OCI-LY3 (cell line): ENCODE measurements at regions not wholly inside any gene's neighbourhood (a gene's known extent, or its start where the extent isn't known, plus 50 kb on each side); places are given as distances from the start of the nearest gene placed in this dataset.

Source experiments
- EZH2phosphoT487 ChIP-seq: fragments of 200-600 bp; shearing (Covaris generic); IDR thresholded peaks from 2 replicates; pipeline ENCODE4 v1.6.1; 2018; ENCODE audit warnings: antibody characterized with exemption, mixed run types, low read depth
- TF ChIP-seq, protein P1 (sequence below): fragments of 200-600, 300-600 bp; sonication (generic); IDR thresholded peaks from 2 replicates; pipeline ENCODE4 v1.5.1; 2014; ENCODE audit warnings: antibody characterized with exemption, low read length, low read depth

GRCh38 chr16:54510685-54511221 is 224.2 kb upstream of the IRX3 start:
- TF ChIP-seq, protein P1, sequence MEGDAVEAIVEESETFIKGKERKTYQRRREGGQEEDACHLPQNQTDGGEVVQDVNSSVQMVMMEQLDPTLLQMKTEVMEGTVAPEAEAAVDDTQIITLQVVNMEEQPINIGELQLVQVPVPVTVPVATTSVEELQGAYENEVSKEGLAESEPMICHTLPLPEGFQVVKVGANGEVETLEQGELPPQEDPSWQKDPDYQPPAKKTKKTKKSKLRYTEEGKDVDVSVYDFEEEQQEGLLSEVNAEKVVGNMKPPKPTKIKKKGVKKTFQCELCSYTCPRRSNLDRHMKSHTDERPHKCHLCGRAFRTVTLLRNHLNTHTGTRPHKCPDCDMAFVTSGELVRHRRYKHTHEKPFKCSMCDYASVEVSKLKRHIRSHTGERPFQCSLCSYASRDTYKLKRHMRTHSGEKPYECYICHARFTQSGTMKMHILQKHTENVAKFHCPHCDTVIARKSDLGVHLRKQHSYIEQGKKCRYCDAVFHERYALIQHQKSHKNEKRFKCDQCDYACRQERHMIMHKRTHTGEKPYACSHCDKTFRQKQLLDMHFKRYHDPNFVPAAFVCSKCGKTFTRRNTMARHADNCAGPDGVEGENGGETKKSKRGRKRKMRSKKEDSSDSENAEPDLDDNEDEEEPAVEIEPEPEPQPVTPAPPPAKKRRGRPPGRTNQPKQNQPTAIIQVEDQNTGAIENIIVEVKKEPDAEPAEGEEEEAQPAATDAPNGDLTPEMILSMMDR, result no peak
- TF ChIP-seq EZH2phosphoT487, result no peak
